Hippocampal formation (tissue), 2 donors: ENCODE measurements at regions not wholly inside any gene's neighbourhood (a gene's known extent, or its start where the extent isn't known, plus 50 kb on each side); places are given as distances from the start of the nearest gene placed in this dataset.
"Not testable (repeated sequence)": the region's sequence is repeated elsewhere in the genome, so short reads cannot be mapped to it uniquely, and the experiment has no call there.

Experiments
- DNase-seq, 2 donors: peaks; one replicate each; lab custom pipeline; 2025; lab: John Stamatoyannopoulos, UW

DNA sequence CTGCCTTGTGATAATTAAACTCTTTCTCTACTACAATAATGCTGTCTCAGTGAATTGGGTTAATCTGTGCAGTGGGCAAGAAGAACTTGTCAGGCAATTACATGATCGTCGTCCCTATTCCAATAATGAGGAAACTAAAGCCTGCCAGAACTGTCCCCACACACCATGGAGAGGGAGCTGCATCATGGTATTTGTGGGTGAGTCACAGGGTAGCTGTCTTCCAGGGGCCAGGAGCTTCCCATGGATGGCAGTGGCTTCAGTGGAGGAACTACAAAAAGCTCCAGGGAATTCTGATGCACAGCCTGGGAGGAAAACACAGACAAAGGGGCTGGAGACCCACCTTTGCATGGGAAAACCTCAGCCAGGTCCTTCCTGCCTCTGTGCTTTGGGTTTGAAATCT lies 83.3 kb upstream of the C16orf82 start:
- no peak for DNase-seq

DNA sequence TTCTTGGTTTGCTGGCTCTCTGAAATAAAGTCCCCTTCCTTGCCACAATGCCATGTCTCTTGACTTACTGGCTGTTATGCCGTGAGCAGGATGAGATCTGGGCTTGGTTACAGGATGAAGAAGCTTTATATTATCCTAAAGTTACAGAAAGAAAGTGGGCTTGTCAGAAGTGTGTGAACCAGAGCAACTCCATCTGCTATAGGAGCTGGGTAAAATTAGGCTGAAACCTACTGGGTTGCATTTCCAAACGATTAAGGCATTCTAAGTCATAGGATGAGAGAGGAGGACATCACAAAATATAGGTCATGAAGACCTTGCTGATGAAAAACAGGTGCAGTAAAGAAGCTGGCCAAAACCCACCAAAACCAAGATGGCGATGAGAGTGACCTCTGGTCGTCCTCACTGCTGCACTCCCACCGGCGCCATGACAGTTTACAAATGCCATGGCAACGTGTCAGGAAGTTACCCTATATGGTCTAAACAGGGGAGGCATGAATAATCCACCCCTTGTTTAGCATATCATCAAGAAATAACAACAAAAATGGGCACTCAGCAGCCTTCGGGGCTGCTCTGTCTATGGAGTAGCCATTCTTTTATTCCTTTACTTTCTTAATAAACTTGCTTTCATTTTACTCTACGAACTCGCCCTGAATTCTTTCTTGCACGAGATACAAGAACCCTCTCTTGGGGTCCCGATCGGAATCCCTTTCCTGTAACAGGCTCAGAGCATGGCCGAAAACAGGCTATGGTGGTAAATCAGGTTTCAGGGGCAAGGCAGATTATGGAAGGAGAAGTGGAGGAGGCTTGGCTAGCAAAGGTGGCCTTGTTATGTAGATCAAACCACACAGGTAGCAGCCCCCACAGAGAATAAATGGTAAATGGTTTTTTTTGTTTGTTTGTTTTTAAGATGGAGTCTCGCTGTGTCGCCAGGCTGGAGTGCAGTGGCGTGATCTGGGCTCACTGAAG lies 81.3 kb upstream of the C16orf82 start:
- DNase-seq, result no peak

DNA sequence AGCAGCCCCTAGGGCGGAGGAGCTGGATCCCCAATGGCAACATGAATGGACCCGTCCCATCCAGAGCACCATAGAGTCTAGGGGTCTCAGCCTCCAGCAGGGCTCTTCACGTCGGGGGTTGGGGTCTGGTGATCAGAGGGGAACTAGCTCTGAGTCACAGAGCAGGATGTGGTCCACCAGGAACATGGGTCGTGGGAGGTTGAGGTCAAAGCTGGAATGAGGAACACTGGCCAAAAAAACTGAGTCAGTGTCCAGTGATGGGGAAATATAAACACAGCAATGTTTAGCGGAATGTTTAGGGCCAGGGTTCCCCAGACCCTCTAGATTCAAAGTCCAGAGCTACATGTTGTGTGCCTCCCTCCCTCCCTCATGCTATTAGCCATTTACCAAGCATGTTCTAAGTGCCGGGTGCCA lies 79.1 kb upstream of the C16orf82 start:
- no peak for DNase-seq

DNA sequence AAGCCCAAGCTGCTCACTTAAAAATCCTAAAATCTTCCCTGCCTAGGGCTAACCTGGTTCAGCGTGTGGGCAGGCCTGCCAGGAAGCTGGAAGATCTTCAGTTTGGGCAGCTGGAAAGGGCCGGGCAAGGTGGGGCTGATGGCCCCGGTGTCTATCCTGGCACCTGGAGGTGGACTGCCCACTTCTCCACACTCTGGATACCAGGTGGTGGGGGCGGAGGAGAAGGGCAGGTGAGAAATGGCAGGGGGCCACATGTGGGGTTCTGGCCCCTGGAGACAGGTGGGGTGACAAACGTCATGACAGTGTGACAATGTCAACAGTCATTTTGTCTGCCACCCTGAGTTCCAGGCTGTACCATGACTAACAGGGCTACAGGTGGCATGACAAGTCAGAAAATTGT lies 78.5 kb upstream of the C16orf82 start:
- no peak for DNase-seq

DNA sequence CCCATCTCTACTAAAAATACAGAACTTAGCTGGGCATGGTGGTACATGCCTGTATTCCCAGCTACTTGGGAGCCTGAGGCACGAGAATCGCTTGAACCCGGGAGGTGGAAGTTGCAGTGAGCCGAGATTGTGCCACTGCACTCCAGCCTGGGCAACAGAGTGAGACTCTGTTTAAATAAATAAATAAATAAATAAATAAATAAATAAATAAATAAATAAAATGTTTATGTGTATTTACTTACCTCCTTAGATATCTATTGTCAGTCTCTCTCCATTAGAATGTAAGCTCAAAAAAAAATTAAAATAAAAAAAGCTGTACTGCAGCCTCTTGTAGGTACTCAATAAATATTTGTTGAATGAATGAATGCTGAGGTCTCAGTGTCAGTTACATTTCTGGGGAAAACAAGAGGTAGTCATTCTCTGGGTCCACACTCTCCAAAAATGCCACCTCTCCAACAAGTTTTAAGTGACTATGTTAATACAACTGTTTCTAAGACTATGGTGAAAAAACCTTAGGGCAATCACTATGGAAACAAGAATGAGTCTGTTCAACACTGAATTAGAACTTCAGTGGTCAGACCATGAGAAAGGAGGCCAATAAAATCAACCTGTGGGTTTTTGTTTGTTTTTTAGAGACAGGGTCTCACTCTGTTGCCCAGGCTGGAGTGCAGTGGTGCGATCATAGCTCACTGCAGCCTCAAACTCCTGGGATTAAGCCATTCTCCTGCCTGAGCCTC lies 76.2 kb upstream of the C16orf82 start:
- DNase-seq, result not testable (repeated sequence)

DNA sequence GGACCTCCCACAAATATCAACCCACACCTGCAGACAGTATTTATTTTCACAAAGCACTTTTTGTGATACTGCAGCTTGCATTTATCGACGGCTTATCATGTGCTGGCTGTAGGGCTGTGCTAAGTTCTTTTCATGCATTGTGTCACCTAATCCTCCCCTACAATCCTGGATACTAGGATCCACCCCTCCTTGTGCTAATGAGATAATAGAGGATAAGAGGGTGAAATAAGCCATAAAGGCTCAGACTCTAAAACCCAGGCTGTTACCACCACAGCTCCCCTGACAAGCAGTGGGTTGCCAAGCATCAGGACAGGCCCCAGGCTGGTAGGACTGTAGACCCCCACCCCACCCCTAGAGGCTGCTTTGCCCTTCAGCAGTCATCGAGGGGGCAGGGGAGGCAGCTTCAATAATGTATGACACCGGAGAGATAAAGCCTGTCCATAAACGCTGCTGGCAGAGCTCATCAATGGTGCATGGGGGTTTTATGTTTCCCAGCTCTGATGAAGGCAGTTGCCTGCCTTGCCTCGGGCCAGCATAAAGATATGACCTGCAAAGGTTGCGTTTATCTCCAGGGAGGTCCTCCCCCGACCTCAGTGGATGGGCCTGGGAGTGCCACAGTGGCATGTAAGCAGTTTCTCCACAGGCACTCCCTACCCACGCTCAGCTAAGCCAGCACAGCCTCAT lies 73.9 kb upstream of the C16orf82 start:
- no peak for DNase-seq

DNA sequence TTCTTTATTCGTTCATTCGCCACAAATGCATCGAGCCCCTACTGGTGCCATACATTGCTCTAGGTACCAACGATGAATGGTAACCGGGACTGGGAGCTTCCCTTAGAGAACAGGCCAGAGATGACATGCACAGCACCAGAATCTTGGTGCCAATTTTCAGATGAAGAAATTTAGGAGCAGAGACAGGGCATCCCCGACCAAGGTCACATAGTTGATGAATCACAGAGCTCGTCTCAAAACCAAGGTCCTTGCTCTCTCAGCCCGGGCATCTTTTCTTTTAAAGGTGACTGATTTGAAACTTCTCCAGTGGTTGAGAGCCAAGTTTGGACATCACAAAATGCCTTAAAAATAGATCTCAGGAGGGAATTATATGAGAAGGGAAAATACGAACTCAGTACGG lies 73.2 kb upstream of the C16orf82 start:
- DNase-seq, result no peak

DNA sequence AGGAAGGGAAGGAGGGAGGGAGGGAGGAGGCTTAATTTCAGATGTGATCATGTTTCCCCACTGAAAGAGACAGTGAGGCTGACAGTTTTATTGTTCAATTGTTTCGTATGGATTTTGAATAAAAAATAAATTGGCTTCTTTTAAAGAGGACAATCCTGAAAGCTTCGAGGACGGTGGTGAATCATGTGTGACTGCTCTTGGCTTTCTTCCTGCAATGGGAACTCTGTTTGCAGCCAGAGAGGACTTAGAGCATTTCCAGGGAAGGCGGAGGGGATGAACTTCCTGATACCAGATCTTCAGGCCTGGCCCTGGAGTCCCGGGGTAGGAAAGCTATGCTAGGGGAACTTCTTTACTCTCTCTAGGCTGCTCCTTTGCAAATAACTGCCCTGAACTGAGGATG lies 72.8 kb upstream of the C16orf82 start:
- no peak for DNase-seq

DNA sequence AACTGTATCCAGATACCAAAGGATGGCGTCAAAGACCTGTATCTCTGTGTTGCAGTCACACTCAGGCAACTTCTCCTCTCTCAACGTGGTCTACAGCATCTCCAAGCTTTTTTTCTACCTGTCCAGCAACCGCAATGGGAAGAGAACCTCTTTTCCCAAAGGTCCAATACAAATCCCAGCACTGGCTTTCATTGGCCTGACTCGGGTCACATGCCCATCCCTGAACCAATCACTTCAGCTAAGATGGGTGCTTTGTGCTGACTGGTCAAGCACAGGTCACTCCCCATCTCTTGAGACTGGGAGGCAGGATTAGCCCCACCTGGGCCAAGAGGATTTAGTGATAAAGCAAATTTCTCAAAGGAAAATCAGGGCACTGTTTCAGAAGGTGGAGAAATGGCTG lies 71.2 kb upstream of the C16orf82 start:
- DNase-seq, result no peak

DNA sequence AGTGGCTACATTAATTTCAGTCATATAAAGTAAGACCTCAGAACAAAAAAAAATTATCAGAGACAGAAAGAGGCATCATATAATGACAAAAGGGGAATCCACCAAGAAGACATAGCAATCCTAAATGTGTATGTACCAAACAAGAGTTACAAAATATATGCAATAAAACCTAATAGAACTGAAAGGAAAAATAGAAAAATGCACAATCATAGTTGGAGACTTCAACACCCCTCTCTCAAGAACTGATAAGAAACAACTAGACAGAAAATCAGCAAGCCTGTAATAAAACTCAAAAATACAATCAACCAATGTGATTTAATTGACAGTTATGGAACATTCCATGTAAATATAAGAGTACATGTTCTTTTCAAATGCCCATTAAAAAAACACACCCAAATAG lies 61.3 kb upstream of the C16orf82 start:
- DNase-seq, result no peak
